WTC11 (cell line): ENCODE measurements at regions not wholly inside any gene's neighbourhood (a gene's known extent, or its start where the extent isn't known, plus 50 kb on each side); places are given as distances from the start of the nearest gene placed in this dataset.

Experiments
- ATAC-seq: fragments of 200-7000 bp; cut with Tn5 transposase; 2 replicates; pipeline ENCODE4 v1.10.0; 2021; ENCODE audit warnings: mild to moderate bottlenecking, moderate library complexity
- CTCF ChIA-PET: fragments of 300-600 bp; sonication (Branson Sonifier 250); formaldehyde crosslinking; loops from one replicate; lab custom pipeline; 2021; ENCODE audit warnings: antibody characterized with exemption; lab: Charles Lee
- POLR2A ChIA-PET: fragments of 350-600 bp; sonication (Branson Sonifier 250); formaldehyde crosslinking; loops from one replicate; lab custom pipeline; 2021; ENCODE audit warnings: antibody characterized with exemption; lab: Charles Lee
- DNase-seq: peaks from one replicate; pipeline ENCODE4 v3.0.0; 2021; ENCODE audit warnings: low spot score
- H3K27ac Mint-ChIP-seq: 2 replicates; pipeline ENCODE4 v1.8.0; 2021; ENCODE audit warnings: mixed read lengths
- H3K27me3 Mint-ChIP-seq: 2 replicates; pipeline ENCODE4 v1.8.0; 2021; ENCODE audit warnings: low read depth, mild to moderate bottlenecking, moderate library complexity, mixed read lengths
- H3K36me3 Mint-ChIP-seq: 2 replicates; pipeline ENCODE4 v1.8.0; 2021; ENCODE audit warnings: mixed read lengths
- H3K4me1 Mint-ChIP-seq: 2 replicates; pipeline ENCODE4 v1.8.0; 2022; ENCODE audit warnings: mixed read lengths
- H3K4me3 Mint-ChIP-seq: 2 replicates; pipeline ENCODE4 v1.8.0; 2021; ENCODE audit warnings: mild to moderate bottlenecking, moderate library complexity, mixed read lengths
- H3K9me3 Mint-ChIP-seq: 2 replicates; pipeline ENCODE4 v1.8.0; 2021; ENCODE audit warnings: mixed read lengths
- AR ChIP-seq: fragments of 250-450 bp; sonication (Bioruptor Pico); IDR thresholded peaks from 2 replicates; pipeline ENCODE4 v1.9.0; 2021; ENCODE audit warnings: mild to moderate bottlenecking
- ARID4B ChIP-seq: sonication (generic); formaldehyde crosslinking; IDR thresholded peaks from 2 replicates; pipeline ENCODE4 v1.8.0; 2023; ENCODE audit warnings: missing genetic modification reagents, mild to moderate bottlenecking, borderline replicate concordance
- CBFB ChIP-seq: sonication (generic); formaldehyde crosslinking; IDR thresholded peaks from 2 replicates; pipeline ENCODE4 v1.8.1; 2022; ENCODE audit warnings: mild to moderate bottlenecking, low read depth, missing genetic modification reagents
- E2F1 ChIP-seq: sonication (generic); formaldehyde crosslinking; IDR thresholded peaks from 2 replicates; pipeline ENCODE4 v1.8.0; 2022; ENCODE audit warnings: mild to moderate bottlenecking, missing genetic modification reagents
- E2F4 ChIP-seq: sonication (generic); formaldehyde crosslinking; IDR thresholded peaks from 2 replicates; pipeline ENCODE4 v1.8.1; 2022; ENCODE audit warnings: low read depth, mild to moderate bottlenecking, moderate library complexity, missing genetic modification reagents, borderline replicate concordance
- E2F5 ChIP-seq: sonication (generic); formaldehyde crosslinking; IDR thresholded peaks from 2 replicates; pipeline ENCODE4 v1.8.1; 2022; ENCODE audit warnings: mild to moderate bottlenecking, moderate library complexity, missing genetic modification reagents
- GRHL2 ChIP-seq: fragments of 250-450 bp; sonication (Bioruptor Pico); IDR thresholded peaks from 2 replicates; pipeline ENCODE4 v1.8.0; 2022; ENCODE audit warnings: mild to moderate bottlenecking, moderate library complexity; ENCODE audit not compliant: insufficient replicate concordance, severe bottlenecking
- MYBL2 ChIP-seq: sonication (generic); formaldehyde crosslinking; IDR thresholded peaks from 2 replicates; pipeline ENCODE4 v1.8.1; 2023; ENCODE audit warnings: mild to moderate bottlenecking, moderate library complexity, missing genetic modification reagents
- NR2C2 ChIP-seq: sonication (generic); formaldehyde crosslinking; IDR thresholded peaks from 2 replicates; pipeline ENCODE4 v1.8.0; 2022; ENCODE audit warnings: mild to moderate bottlenecking, missing genetic modification reagents
- NR3C1 ChIP-seq: sonication (generic); formaldehyde crosslinking; conservative IDR thresholded peaks from 2 replicates; pipeline ENCODE4 v1.8.1; 2023; ENCODE audit warnings: low read depth, mild to moderate bottlenecking, missing genetic modification reagents
- SMAD3 ChIP-seq: sonication (generic); formaldehyde crosslinking; IDR thresholded peaks from 2 replicates; pipeline ENCODE4 v1.8.0; 2022; ENCODE audit warnings: missing genetic modification reagents, mild to moderate bottlenecking, borderline replicate concordance
- SOX15 ChIP-seq: fragments of 250-450 bp; sonication (Bioruptor Pico); IDR thresholded peaks from 2 replicates; pipeline ENCODE4 v1.9.0; 2021; ENCODE audit warnings: mild to moderate bottlenecking
- TCF7 ChIP-seq: sonication (generic); formaldehyde crosslinking; IDR thresholded peaks from 2 replicates; pipeline ENCODE4 v1.8.0; 2022; ENCODE audit warnings: mild to moderate bottlenecking, low read depth, missing genetic modification reagents, moderate library complexity
- ZNF232 ChIP-seq: sonication (generic); formaldehyde crosslinking; IDR thresholded peaks from 2 replicates; pipeline ENCODE4 v1.8.0; 2022; ENCODE audit warnings: mild to moderate bottlenecking, missing genetic modification reagents
- ZNF396 ChIP-seq: fragments of 250-450 bp; sonication (Bioruptor Pico); IDR thresholded peaks from 2 replicates; pipeline ENCODE4 v1.8.0; 2021; ENCODE audit warnings: mild to moderate bottlenecking, moderate library complexity, borderline replicate concordance
- ZNF416 ChIP-seq: fragments of 250-450 bp; sonication (Bioruptor Pico); IDR thresholded peaks from 2 replicates; pipeline ENCODE4 v1.9.0; 2021; ENCODE audit warnings: mild to moderate bottlenecking, inconsistent platforms
- ZNF423 ChIP-seq: fragments of 250-450 bp; sonication (Bioruptor Pico); IDR thresholded peaks from 2 replicates; pipeline ENCODE4 v2.1.2; 2022; ENCODE audit warnings: mild to moderate bottlenecking, moderate library complexity
- ZNF425 ChIP-seq: fragments of 250-450 bp; sonication (Bioruptor Pico); conservative IDR thresholded peaks from 2 replicates; pipeline ENCODE4 v1.9.0; 2021; ENCODE audit warnings: mild to moderate bottlenecking

GRCh38 chr20:55365745-55366144, 639.6 kb downstream of the CBLN4 start:
- TF ChIP-seq ZNF232 (CRISPR knock-in tag) (no peak), ZNF423 (CRISPR knock-in tag) (no peak), CBFB (no peak), NR2C2 (no peak), ARID4B (no peak), AR (CRISPR knock-in tag) (no peak), ZNF425 (no peak), SMAD3 (CRISPR knock-in tag) (no peak), E2F4 (CRISPR knock-in tag) (no peak), SOX15 (CRISPR knock-in tag) (no peak), E2F1 (no peak), MYBL2 (CRISPR knock-in tag) (no peak), TCF7 (CRISPR knock-in tag) (no peak), ZNF396 (CRISPR knock-in tag) (no peak)
- DNase-seq (no peak), ATAC-seq (no peak)
- no peak overlapping the region for H3K27ac Mint-ChIP-seq
- H3K4me3 Mint-ChIP-seq = no peak overlapping the region
- H3K9me3 Mint-ChIP-seq = peaks cover 83% of the 10 kb centered on the region
- no peaks in the 10 kb centered on the region for H3K4me1 Mint-ChIP-seq
- peaks cover 62% of the 10 kb centered on the region for H3K36me3 Mint-ChIP-seq
- ChIA-PET POLR2A (no interaction called here), CTCF (no interaction called here)
- H3K27me3 Mint-ChIP-seq = peaks cover 12% of the 10 kb centered on the region

- H3K27ac Mint-ChIP-seq = no peak overlapping the region
- ChIA-PET POLR2A (no interaction called here), CTCF (no interaction called here)
- DNase-seq (no peak), ATAC-seq (no peak)
- H3K27me3 Mint-ChIP-seq = peaks cover 12% of the 10 kb centered on the region
- no peak overlapping the region for H3K4me3 Mint-ChIP-seq
- no peaks in the 10 kb centered on the region for H3K4me1 Mint-ChIP-seq
- peaks cover 78% of the 10 kb centered on the region for H3K9me3 Mint-ChIP-seq
- peaks cover 58% of the 10 kb centered on the region for H3K36me3 Mint-ChIP-seq
- no peak for TF ChIP-seq GRHL2 (CRISPR knock-in tag)
- no peak for TF ChIP-seq ZNF416
- no peak for TF ChIP-seq E2F5 (CRISPR knock-in tag)
- no peak for TF ChIP-seq NR3C1 (CRISPR knock-in tag)
- no peak for TF ChIP-seq ARID4B
- TF ChIP-seq SMAD3 (CRISPR knock-in tag) = no peak
Observed at GRCh38 chr20:55360895-55361294, 644.4 kb downstream of the CBLN4 start.
